GM21825 (cell line): ENCODE measurements at regions not wholly inside any gene's neighbourhood (a gene's known extent, or its start where the extent isn't known, plus 50 kb on each side); places are given as distances from the start of the nearest gene placed in this dataset.
"Not testable (repeated sequence)": the region's sequence is repeated elsewhere in the genome, so short reads cannot be mapped to it uniquely, and the experiment has no call there.

Experiments used
- ATAC-seq: cut with Tn5 transposase; IDR thresholded peaks from one replicate; pipeline ENCODE4 v1.9.1; 2021; ENCODE audit warnings: mild to moderate bottlenecking, moderate library complexity; ENCODE audit not compliant: unreplicated experiment

GRCh38 chr11:37497326-37497725, 899.3 kb upstream of the RAG2 start:
- ATAC-seq = no peak

- ATAC-seq = no peak
These were observed 898.2 kb upstream of the RAG2 start for GRCh38 chr11:37496201-37496600.

- no peak for ATAC-seq
These were observed 886.3 kb upstream of the RAG2 start for GRCh38 chr11:37484298-37484697.

GRCh38 chr11:37483761-37484160, 885.7 kb upstream of the RAG2 start:
- no peak for ATAC-seq

- no peak for ATAC-seq
These were observed 876.9 kb upstream of the RAG2 start for GRCh38 chr11:37474889-37475288.

GRCh38 chr11:37468344-37468743, 870.3 kb upstream of the RAG2 start:
- ATAC-seq = no peak

- no peak for ATAC-seq
These were observed 867.2 kb upstream of the RAG2 start for GRCh38 chr11:37465221-37465620.

GRCh38 chr11:37459456-37459855, 861.4 kb upstream of the RAG2 start:
- ATAC-seq = no peak

GRCh38 chr11:37456746-37457145, 858.7 kb upstream of the RAG2 start:
- no peak for ATAC-seq

- ATAC-seq = no peak
These were observed 853.9 kb upstream of the RAG2 start for GRCh38 chr11:37451903-37452302.

GRCh38 chr11:37450613-37451012, 852.6 kb upstream of the RAG2 start:
- no peak for ATAC-seq

- no peak for ATAC-seq
These were observed 851.1 kb upstream of the RAG2 start for GRCh38 chr11:37449146-37449545.

- no peak for ATAC-seq
These were observed 844.5 kb upstream of the RAG2 start for GRCh38 chr11:37442576-37442975.

- not testable (repeated sequence) for ATAC-seq
These were observed 833.7 kb upstream of the RAG2 start for GRCh38 chr11:37431633-37432230.

- not testable (repeated sequence) for ATAC-seq
These were observed 833.1 kb upstream of the RAG2 start for GRCh38 chr11:37430966-37431632.

- ATAC-seq = no peak
These were observed 824.5 kb upstream of the RAG2 start for GRCh38 chr11:37422511-37422910.

- no peak for ATAC-seq
These were observed 813.3 kb upstream of the RAG2 start for GRCh38 chr11:37411289-37411688.

GRCh38 chr11:37409124-37409523, 811.1 kb upstream of the RAG2 start:
- no peak for ATAC-seq

- no peak for ATAC-seq
These were observed 809.4 kb upstream of the RAG2 start for GRCh38 chr11:37407461-37407860.

- no peak for ATAC-seq
These were observed 808.6 kb upstream of the RAG2 start for GRCh38 chr11:37406651-37407050.

- ATAC-seq = no peak
These were observed 806.2 kb upstream of the RAG2 start for GRCh38 chr11:37404231-37404630.

- no peak for ATAC-seq
These were observed 804.6 kb upstream of the RAG2 start for GRCh38 chr11:37402663-37403062.
